Muscle layer of duodenum (tissue), 2 donors: ENCODE measurements at regions not wholly inside any gene's neighbourhood (a gene's known extent, or its start where the extent isn't known, plus 50 kb on each side); places are given as distances from the start of the nearest gene placed in this dataset.

ENCODE experiments used
- H3K27ac ChIP-seq: one replicate; pipeline ENCODE4 v1.7.0; 2013; ENCODE audit warnings: mild to moderate bottlenecking, low read length
- H3K27me3 ChIP-seq: one replicate; pipeline ENCODE4 v1.7.0; 2013; ENCODE audit warnings: low read depth, mild to moderate bottlenecking, control low read depth, low read length
- H3K36me3 ChIP-seq, 2 donors: one replicate each; pipeline ENCODE4 v1.7.0; 2013; ENCODE audit warnings: low read length in 2 of 2, control low read depth in 1 of 2, mild to moderate bottlenecking in 1 of 2; ENCODE audit not compliant: insufficient read depth in 2 of 2, control insufficient read depth in 1 of 2
- H3K4me1 ChIP-seq, 2 donors: one replicate each; pipeline ENCODE4 v1.7.0; 2013; ENCODE audit warnings: low read length in 2 of 2, mild to moderate bottlenecking in 2 of 2, control low read depth in 1 of 2, moderate library complexity in 1 of 2; ENCODE audit not compliant: insufficient read depth in 2 of 2, control insufficient read depth in 1 of 2
- H3K4me3 ChIP-seq, 2 donors: one replicate each; pipeline ENCODE4 v1.7.0; 2013; ENCODE audit warnings: low read length in 2 of 2, low read depth in 1 of 2, mild to moderate bottlenecking in 1 of 2
- H3K9me3 ChIP-seq, 2 donors: one replicate each; pipeline ENCODE4 v1.7.0; 2013; ENCODE audit warnings: low read length in 2 of 2, control low read depth in 1 of 2, mild to moderate bottlenecking in 1 of 2; ENCODE audit not compliant: control insufficient read depth in 1 of 2
- donor health status: healthy.

DNA sequence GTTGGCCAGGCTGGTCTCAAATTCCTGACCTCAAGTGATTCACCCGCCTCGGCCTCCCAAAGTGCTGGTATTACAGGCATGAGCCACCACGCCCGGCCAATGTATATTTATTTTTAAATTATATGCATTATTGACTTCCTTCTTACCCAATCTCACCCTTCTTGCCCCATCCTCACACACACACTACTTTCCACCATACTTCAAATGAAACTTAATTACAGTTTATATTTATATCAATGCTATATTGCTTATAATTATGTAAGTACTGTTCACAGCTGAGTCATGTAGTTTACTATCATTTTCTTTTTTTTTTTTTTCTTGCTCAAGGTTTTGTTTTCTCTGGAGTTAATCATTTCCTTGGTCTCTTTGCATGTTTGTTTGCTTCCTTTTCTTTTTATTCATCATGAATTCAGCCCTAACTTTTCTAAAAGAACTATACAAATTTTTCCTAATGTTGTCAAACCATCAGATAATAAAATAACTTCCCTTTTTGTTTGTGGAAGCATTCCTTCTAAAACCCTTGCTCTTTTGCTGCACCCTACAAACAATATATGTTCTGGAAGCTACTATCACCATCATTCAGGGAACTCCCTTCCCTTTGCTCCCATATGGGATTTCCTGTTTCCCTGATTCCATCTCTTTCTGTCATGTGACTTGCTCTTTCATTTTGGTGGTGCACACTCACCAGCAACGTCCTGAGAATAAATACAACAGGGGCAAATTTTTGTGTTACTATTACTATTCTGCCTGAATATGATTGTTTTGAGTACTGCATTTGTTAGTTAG is 201.7 kb upstream of the SASH1 start:
- Histone ChIP-seq H3K9me3 (peaks cover 0 to 3% of the 10 kb centered on the region in 2 donors), H3K4me1 (no peaks in the 10 kb centered on the region), H3K27me3 (no peaks in the 10 kb centered on the region), H3K4me3 (no peak overlapping the region), H3K27ac (no peak overlapping the region), H3K36me3 (no peaks in the 10 kb centered on the region)

DNA sequence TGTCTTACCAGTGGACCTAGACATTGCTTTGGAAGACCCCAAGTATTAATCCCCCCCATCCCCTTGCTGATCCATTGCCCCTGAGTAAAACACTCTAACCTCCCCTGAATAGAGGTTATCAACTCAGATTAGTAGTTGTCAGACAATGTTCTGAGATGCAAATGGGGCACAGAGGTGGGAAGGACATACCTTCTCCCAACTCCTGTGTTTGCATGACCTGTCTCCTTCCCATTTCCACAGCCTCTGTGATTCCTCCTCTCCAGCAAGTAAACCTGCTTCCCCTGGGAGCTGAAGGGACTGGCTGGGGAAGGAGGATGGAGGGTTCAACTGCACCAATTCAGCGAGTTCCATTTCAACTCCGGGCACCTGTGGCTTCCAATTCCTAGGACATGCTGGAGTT is 199.8 kb upstream of the SASH1 start:
- Histone ChIP-seq H3K4me1 (no peaks in the 10 kb centered on the region), H3K36me3 (no peaks in the 10 kb centered on the region), H3K9me3 (peaks cover 0 to under 1% of the 10 kb centered on the region in 2 donors)

DNA sequence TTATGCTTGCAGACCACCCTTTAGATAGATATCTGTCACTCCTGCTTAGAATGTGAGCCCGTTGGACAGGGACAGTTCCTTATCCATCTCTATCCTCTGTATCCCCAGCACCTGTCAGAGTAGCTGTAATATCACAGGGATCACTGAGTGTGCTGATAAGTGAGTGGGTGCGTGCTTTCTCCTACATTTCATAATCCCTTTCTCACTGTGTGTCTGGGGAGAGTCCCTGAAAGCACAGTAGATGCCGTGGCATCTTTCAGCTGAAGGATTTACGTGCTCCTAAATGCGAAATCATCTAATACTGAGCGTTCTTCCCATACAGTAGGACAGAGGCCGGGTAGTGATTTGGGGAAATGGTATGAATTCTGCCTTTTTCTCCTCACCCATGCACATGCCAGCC is 198.9 kb upstream of the SASH1 start:
- H3K27me3 ChIP-seq, result no peaks in the 10 kb centered on the region
- no peaks in the 10 kb centered on the region for H3K4me1 ChIP-seq
- H3K27ac ChIP-seq, result no peak overlapping the region
- no peaks in the 10 kb centered on the region for H3K9me3 ChIP-seq
- H3K4me3 ChIP-seq, result no peak overlapping the region
- H3K36me3 ChIP-seq, result no peaks in the 10 kb centered on the region

More for the DNA sequence above, 199.8 kb upstream of the SASH1 start:
- no peak overlapping the region for H3K4me3 ChIP-seq
- H3K27me3 ChIP-seq, result no peaks in the 10 kb centered on the region
- H3K27ac ChIP-seq, result no peak overlapping the region

DNA sequence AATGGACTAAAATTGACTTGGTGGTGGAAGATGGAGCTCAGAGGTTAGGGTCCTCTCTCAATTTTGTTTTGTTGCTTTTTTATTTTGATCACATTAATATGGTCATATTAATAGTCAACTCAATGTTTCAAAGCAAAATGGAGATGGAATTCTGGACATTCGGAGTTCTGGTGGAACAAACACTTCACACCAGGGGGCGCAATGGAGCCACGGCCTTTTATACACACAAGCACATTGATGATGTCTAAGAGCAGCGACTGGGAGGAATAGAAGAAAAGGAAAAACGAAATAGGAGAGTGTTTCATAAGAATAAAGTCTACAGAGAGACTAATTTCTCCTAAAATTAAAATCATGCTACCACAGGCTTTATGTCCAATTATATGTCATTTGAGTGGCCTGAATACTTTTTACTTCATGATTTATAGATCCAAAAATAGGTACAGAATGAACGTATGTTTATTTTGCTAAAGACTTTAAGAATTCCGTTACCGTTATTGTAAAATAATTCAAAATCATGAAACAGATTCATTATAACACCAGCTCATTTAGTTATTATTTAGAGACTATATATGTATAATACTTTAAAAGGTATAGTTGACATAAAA is 197.6 kb upstream of the SASH1 start:
- no peak overlapping the region for H3K27ac ChIP-seq

DNA sequence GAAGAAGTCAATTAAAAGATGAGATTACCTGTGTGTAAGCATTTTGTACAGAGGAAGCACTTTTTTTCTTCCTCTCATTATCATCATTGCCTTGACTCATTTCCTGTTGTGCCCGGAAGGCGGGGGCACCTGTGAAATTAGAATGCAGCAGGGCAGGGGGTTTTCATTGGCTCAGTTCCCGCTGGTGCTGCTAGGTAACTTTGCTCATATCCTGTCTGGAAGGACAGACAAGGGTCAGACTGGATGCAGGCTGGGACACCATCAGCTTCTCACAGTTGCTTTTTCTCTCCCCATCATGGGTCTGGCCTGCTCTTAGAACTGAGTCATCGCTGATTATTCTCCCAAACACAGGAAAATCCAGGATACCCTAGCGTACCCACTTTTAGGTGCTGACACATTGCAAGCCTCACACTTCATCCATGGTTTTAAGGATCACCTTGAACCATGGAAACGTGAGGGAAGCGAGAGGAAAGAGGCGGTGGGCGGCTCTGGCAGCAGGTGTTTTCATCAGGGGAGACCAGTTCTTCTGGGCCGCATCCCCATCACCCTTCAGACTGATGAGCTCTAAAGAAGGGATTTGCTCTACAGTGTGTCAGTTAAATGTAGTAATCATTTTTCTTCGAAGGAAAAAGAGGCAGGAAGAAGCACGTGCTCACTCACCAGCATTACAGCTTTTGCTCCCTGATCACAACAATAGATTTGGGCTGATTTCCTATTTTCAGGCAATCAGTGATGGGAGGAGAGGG is 195.7 kb upstream of the SASH1 start:
- H3K4me3 ChIP-seq, result no peak overlapping the region
- no peaks in the 10 kb centered on the region for H3K4me1 ChIP-seq
- H3K36me3 ChIP-seq, result no peaks in the 10 kb centered on the region
- no peak overlapping the region for H3K27ac ChIP-seq
- H3K9me3 ChIP-seq, result no peaks in the 10 kb centered on the region
- H3K27me3 ChIP-seq, result no peaks in the 10 kb centered on the region

More for the DNA sequence above, 197.6 kb upstream of the SASH1 start:
- H3K36me3 ChIP-seq, result no peaks in the 10 kb centered on the region
- H3K9me3 ChIP-seq, result no peaks in the 10 kb centered on the region
- no peak overlapping the region for H3K4me3 ChIP-seq
- H3K27me3 ChIP-seq, result no peaks in the 10 kb centered on the region
- no peaks in the 10 kb centered on the region for H3K4me1 ChIP-seq

DNA sequence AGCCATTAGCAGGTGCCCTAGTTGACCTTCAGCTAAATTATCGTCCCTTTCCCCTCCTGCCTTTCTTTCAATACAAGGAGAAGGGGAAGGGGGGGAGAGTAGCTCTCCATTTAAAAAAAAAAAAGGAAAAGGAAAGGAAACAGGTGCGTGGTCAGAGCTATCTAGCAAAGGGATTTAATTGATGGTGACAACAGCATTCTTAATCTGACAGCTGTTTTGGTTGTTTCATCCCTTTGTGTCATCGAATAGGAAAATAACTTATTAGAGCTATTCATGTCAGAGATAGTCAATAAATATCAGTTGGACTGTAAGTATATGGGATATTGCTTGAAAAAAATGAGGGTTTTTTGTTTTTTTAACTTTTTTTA is 195.2 kb upstream of the SASH1 start:
- Histone ChIP-seq H3K4me3 (no peak overlapping the region), H3K27me3 (no peaks in the 10 kb centered on the region), H3K36me3 (no peaks in the 10 kb centered on the region), H3K9me3 (no peaks in the 10 kb centered on the region), H3K27ac (no peak overlapping the region), H3K4me1 (no peaks in the 10 kb centered on the region)

DNA sequence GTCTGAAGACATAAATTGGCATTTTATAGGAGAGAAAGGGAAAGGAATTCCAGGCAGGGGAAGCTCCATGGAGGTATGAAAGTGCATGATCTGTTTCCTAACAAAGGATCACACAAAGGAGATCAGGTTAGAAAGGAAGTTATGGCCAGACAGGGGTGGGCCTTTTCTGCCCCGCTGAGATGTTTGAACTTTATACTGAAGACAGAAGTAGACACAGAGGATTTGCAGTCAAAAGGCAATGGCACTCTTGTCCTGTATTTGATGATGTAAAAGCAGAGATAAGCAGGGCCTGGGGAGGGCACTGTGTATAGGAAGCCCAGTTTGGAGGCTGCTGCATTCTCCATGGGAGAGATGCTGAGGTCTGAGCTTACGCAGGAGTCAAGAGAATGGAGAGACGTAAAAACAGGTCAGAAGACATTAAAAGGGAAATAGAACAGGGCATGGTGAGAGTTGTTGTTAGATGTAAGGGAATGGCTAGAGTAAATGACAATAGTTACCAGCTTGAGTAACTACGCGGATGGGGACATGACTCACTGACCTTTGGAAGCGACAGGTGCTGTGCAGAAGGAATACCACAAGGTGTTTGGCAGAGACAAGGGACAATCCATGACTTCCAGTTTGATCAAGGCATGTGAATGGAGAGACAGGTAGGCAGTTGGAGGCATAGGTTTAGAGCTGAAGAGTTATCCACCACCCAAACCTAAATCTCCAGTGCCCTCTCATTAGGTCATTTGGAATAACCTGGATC is 190.6 kb upstream of the SASH1 start:
- Histone ChIP-seq H3K27me3 (no peaks in the 10 kb centered on the region), H3K4me1 (no peaks in the 10 kb centered on the region), H3K27ac (no peak overlapping the region), H3K9me3 (no peaks in the 10 kb centered on the region), H3K4me3 (no peak overlapping the region), H3K36me3 (no peaks in the 10 kb centered on the region)

DNA sequence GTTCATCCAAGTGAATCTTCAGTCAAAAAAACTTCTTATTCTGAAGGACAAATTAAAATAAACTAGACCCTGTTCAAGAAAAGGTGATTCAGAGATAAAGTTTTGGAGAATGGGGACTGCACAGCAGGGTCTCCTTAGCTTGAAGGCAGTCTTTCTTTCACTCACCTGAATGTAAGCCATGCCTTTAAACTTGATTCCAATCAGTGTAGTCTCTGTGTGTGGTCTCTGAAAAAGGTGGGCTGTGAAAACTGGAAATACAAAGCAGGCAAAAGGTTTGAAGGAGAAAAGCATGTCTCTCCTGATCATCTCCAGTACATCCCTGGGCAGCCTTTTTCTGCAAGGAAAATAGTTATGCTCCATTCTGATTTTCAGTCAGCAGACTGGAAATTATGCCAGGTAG is 188.0 kb upstream of the SASH1 start:
- Histone ChIP-seq H3K9me3 (no peaks in the 10 kb centered on the region), H3K4me3 (no peak overlapping the region), H3K27me3 (no peaks in the 10 kb centered on the region), H3K4me1 (no peaks in the 10 kb centered on the region), H3K27ac (no peak overlapping the region), H3K36me3 (no peaks in the 10 kb centered on the region)

DNA sequence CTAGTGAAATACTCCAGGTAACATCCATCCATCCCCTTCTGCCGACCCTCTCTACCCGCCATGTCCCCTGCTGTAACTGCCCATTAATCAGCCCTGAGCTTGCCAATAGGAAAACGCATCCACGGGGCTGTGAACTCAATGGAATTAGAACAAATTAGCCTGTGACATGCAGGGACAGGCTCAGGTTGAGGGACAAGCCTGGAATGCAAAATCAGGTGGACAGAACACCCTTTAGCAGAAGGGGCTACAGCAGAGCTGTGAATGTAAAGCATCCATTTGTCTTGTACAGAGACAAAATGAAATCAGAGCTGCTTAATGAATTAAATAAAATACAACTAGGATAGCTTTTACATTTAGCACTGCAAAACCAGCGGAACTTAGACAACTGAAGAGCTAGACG is 187.3 kb upstream of the SASH1 start:
- H3K4me1 ChIP-seq, result no peaks in the 10 kb centered on the region
- H3K36me3 ChIP-seq, result no peaks in the 10 kb centered on the region
- H3K27ac ChIP-seq, result no peak overlapping the region
- H3K27me3 ChIP-seq, result no peaks in the 10 kb centered on the region
- no peak overlapping the region for H3K4me3 ChIP-seq
- H3K9me3 ChIP-seq, result no peaks in the 10 kb centered on the region

DNA sequence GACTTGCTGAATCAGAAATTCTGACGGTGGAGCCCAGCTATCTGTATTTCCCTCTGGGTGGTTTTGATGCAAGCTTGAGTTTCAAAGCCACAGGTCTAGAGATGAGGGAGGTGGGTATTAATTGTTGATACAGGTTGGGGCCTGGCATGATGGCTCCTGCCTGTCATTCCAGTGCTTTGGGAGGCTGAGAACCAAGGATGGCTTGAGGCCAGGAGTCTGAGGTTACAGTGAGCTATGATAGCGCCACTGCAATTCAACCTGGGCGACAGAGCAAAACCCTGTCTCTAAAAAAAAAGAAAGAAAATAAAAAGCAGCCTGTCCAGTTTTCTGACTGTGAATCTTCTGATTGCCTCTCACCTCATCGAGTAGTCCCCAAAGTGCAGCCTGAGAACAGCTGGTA is 184.8 kb upstream of the SASH1 start:
- no peaks in the 10 kb centered on the region for H3K36me3 ChIP-seq
- no peak overlapping the region for H3K27ac ChIP-seq
- no peaks in the 10 kb centered on the region for H3K9me3 ChIP-seq
- H3K4me3 ChIP-seq, result no peak overlapping the region
- no peaks in the 10 kb centered on the region for H3K27me3 ChIP-seq
- no peaks in the 10 kb centered on the region for H3K4me1 ChIP-seq

DNA sequence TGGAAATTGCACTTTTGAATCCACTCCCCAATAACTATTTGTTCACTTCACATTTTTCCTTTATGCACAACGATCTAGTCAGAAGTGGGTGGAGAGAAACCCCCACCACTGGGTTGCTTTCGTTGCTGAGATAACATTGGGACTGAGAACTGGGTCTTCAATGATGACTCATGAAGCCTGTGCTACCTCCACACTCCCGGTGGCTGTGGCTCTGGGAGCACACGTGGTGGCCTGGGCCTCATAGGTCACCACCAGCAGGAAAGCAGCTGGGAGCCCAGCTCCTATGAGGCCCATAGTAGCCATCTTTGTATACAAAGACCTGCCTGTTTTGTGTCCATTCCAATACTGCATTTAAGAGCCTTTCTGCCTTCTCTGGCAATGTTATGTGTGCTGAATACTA is 178.0 kb upstream of the SASH1 start:
- Histone ChIP-seq H3K27ac (no peak overlapping the region), H3K9me3 (no peaks in the 10 kb centered on the region), H3K27me3 (no peaks in the 10 kb centered on the region), H3K4me1 (no peaks in the 10 kb centered on the region), H3K4me3 (no peak overlapping the region), H3K36me3 (no peaks in the 10 kb centered on the region)
